HEK293 (cell line): ENCODE measurements at regions not wholly inside any gene's neighbourhood (a gene's known extent, or its start where the extent isn't known, plus 50 kb on each side); places are given as distances from the start of the nearest gene placed in this dataset.

Experiments used
- CTCF ChIA-PET: fragments of 350-600 bp; formaldehyde crosslinking; extraction: SDS; loops from one replicate; lab custom pipeline; 2021; ENCODE audit warnings: antibody characterized with exemption; lab: Yijun Ruan, JAX
- POLR2A ChIA-PET: fragments of 300-600 bp; formaldehyde crosslinking; extraction: SDS; loops from one replicate; lab custom pipeline; 2020; ENCODE audit warnings: antibody characterized with exemption, inconsistent platforms; lab: Yijun Ruan, JAX
- H3K27ac ChIP-seq: fragments of 200-500 bp; sonication (Bioruptor generic); 2 replicates; pipeline ENCODE4 v1.5.1; 2014; ENCODE audit warnings: low read depth, low read length, control low read depth, inconsistent platforms; ENCODE audit errors: extremely low read depth
- H3K36me3 ChIP-seq, 2 experiments: fragments of 200-500 bp in 1 of 2; sonication (Bioruptor generic) in 1 of 2; 1 replicate in 1 of 2; 2 replicates in 1 of 2; pipeline ENCODE4 v1.5.1; 2014 to 2017; ENCODE audit warnings: inconsistent platforms in 2 of 2, low read length in 2 of 2; ENCODE audit not compliant: control insufficient read depth in 2 of 2, insufficient read depth in 1 of 2
- H3K4me1 ChIP-seq: fragments of 200-500 bp; sonication (Bioruptor generic); 2 replicates; pipeline ENCODE4 v1.5.1; 2014; ENCODE audit warnings: mild to moderate bottlenecking, low read length, inconsistent platforms; ENCODE audit not compliant: control insufficient read depth, insufficient read depth
- H3K4me3 ChIP-seq: 2 replicates; pipeline ENCODE4 v1.5.1; 2011; ENCODE audit warnings: low read depth, mild to moderate bottlenecking, control low read depth, low read length, moderate library complexity
- H3K9me3 ChIP-seq: fragments of 200-500 bp; sonication (Bioruptor generic); 2 replicates; pipeline ENCODE4 v1.5.1; 2014; ENCODE audit warnings: low read depth, low read length, inconsistent platforms; ENCODE audit not compliant: control insufficient read depth, insufficient read depth
- CTCF ChIP-seq: fragments of 450-650 bp; formaldehyde crosslinking; IDR thresholded peaks from 2 replicates; pipeline ENCODE4 v1.5.1; 2016; ENCODE audit warnings: missing biosample characterization, missing genetic modification characterization
- KLF10 ChIP-seq: fragments of 450-650 bp; IDR thresholded peaks from 2 replicates; pipeline ENCODE4 v1.5.1; 2018; ENCODE audit warnings: missing biosample characterization, mild to moderate bottlenecking, missing genetic modification characterization
- OVOL3 ChIP-seq: fragments of 450-650 bp; formaldehyde crosslinking; IDR thresholded peaks from 2 replicates; pipeline ENCODE4 v1.5.1; 2016; ENCODE audit warnings: missing biosample characterization, missing genetic modification characterization
- SP3 ChIP-seq: fragments of 450-650 bp; formaldehyde crosslinking; IDR thresholded peaks from 2 replicates; pipeline ENCODE4 v1.5.1; 2016; ENCODE audit warnings: missing biosample characterization, missing genetic modification characterization
- ZFHX2 ChIP-seq: fragments of 450-650 bp; formaldehyde crosslinking; conservative IDR thresholded peaks from 2 replicates; pipeline ENCODE4 v1.5.1; 2016; ENCODE audit warnings: missing biosample characterization, missing genetic modification characterization
- ZNF19 ChIP-seq: fragments of 450-650 bp; formaldehyde crosslinking; IDR thresholded peaks from 2 replicates; pipeline ENCODE4; 2016; ENCODE audit warnings: missing biosample characterization, missing genetic modification characterization, low read depth
- ZNF24 ChIP-seq: fragments of 450-650 bp; formaldehyde crosslinking; IDR thresholded peaks from 2 replicates; pipeline ENCODE4 v1.5.1; 2016; ENCODE audit warnings: missing biosample characterization, missing genetic modification characterization
- ZNF391 ChIP-seq: fragments of 450-650 bp; formaldehyde crosslinking; IDR thresholded peaks from 2 replicates; pipeline ENCODE4 v1.5.1; 2016; ENCODE audit warnings: low read depth, missing biosample characterization, missing genetic modification characterization, borderline replicate concordance
- ZNF433 ChIP-seq: fragments of 450-650 bp; formaldehyde crosslinking; IDR thresholded peaks from 2 replicates; pipeline ENCODE4 v1.5.1; 2016; ENCODE audit warnings: missing biosample characterization, missing genetic modification characterization, low read depth
- ZNF514 ChIP-seq: fragments of 450-650 bp; formaldehyde crosslinking; IDR thresholded peaks from 2 replicates; pipeline ENCODE4 v1.5.1; 2016; ENCODE audit warnings: missing biosample characterization, missing genetic modification characterization
- ZNF555 ChIP-seq: fragments of 450-650 bp; formaldehyde crosslinking; conservative IDR thresholded peaks from 2 replicates; pipeline ENCODE4 v1.5.1; 2017; ENCODE audit warnings: missing biosample characterization, mild to moderate bottlenecking, missing genetic modification characterization, inconsistent platforms
- ZNF626 ChIP-seq: fragments of 450-650 bp; sonication (Bioruptor Pico); formaldehyde crosslinking; IDR thresholded peaks from 2 replicates; pipeline ENCODE4 v1.5.1; 2018; ENCODE audit warnings: missing biosample characterization, missing genetic modification characterization, inconsistent platforms
- ZNF645 ChIP-seq: fragments of 450-650 bp; formaldehyde crosslinking; IDR thresholded peaks from 2 replicates; pipeline ENCODE4; 2016; ENCODE audit warnings: missing biosample characterization, missing genetic modification characterization
- ZNF658 ChIP-seq: fragments of 450-650 bp; formaldehyde crosslinking; IDR thresholded peaks from 2 replicates; pipeline ENCODE4; 2016; ENCODE audit warnings: missing biosample characterization, missing genetic modification characterization
- ZNF776 ChIP-seq: fragments of 450-650 bp; formaldehyde crosslinking; IDR thresholded peaks from 2 replicates; pipeline ENCODE4 v1.5.0; 2017; ENCODE audit warnings: missing biosample characterization, missing genetic modification characterization, borderline replicate concordance
- ZNF785 ChIP-seq: fragments of 450-650 bp; formaldehyde crosslinking; IDR thresholded peaks from 2 replicates; pipeline ENCODE4 v1.5.1; 2016; ENCODE audit warnings: missing biosample characterization, missing genetic modification characterization

GRCh38 chr1:228905701-228906101 is 170.4 kb downstream of the RHOU start (continued):
- TF ChIP-seq ZNF391 (tag by site-specific recombination) (no peak), ZNF24 (tag by site-specific recombination) (no peak), ZFHX2 (no peak), KLF10 (no peak), ZNF645 (no peak), ZNF776 (tag by site-specific recombination) (no peak), ZNF785 (no peak), ZNF555 (no peak)

- H3K27ac ChIP-seq: no peak overlapping the region
- peaks cover 28% of the 10 kb centered on the region for H3K4me1 ChIP-seq
- H3K4me3 ChIP-seq: no peak overlapping the region
- POLR2A ChIA-PET: no interaction called here
- H3K9me3 ChIP-seq: no peaks in the 10 kb centered on the region
- no peak for TF ChIP-seq ZNF514 (tag by site-specific recombination)
- 0 out of 2 replicates have a peak, but pooled peaks have one; percentile 8 for TF ChIP-seq CTCF (tag by site-specific recombination)
- no peak for TF ChIP-seq ZNF626 (tag by site-specific recombination)
- TF ChIP-seq, all 188 proteins: peak for 1
- H3K36me3 ChIP-seq: no peaks in the 10 kb centered on the region
- CTCF ChIA-PET: interaction anchor here (0.6 kb wide), 1 partner anchor 321 kb away, joined by 3 read pairs; no protein-coding TSS in a partner anchor
Observed at GRCh38 chr1:228906223-228906860, 171.1 kb downstream of the RHOU start.

- ChIA-PET POLR2A (no interaction called here), CTCF (interaction anchor here (0.6 kb wide), 2 partner anchors 81 to 774 kb away, joined by 3 read pairs; no protein-coding TSS in a partner anchor)
- H3K27ac ChIP-seq: no peak overlapping the region
- no peaks in the 10 kb centered on the region for H3K4me1 ChIP-seq
- no peaks in the 10 kb centered on the region for H3K36me3 ChIP-seq
- TF ChIP-seq ZNF785 (no peak), OVOL3 (tag by site-specific recombination) (no peak), ZNF658 (no peak), ZNF19 (no peak), SP3 (tag by site-specific recombination) (no peak), ZNF433 (tag by site-specific recombination) (no peak)
- H3K9me3 ChIP-seq: peaks cover 2% of the 10 kb centered on the region; the same call in 1 of the 2 replicates
- no peak overlapping the region for H3K4me3 ChIP-seq
Observed at GRCh38 chr1:228911225-228912210, 176.2 kb downstream of the RHOU start.
